Ovary (tissue), 3 donors: ENCODE measurements at regions not wholly inside any gene's neighbourhood (a gene's known extent, or its start where the extent isn't known, plus 50 kb on each side); places are given as distances from the start of the nearest gene placed in this dataset.

Experiments used
- POLR2A ChIP-seq: fragments of 450-650 bp; IDR thresholded peaks from one replicate; pipeline ENCODE4 v1.6.1; 2017; ENCODE audit warnings: antibody characterized with exemption, mild to moderate bottlenecking, moderate library complexity
- TF ChIP-seq, protein P1 (sequence below), 3 donors: fragments of 450-650 bp in 2 of 3; fragments of 200-600 bp in 1 of 3; IDR thresholded peaks; one replicate each; pipeline versions ENCODE4 v1.5.1 to v1.8.0; 2016 to 2022; ENCODE audit warnings: antibody characterized with exemption in 3 of 3, mild to moderate bottlenecking in 1 of 3
- donor health status: DM: no; HTN: no; CAD: no.

DNA sequence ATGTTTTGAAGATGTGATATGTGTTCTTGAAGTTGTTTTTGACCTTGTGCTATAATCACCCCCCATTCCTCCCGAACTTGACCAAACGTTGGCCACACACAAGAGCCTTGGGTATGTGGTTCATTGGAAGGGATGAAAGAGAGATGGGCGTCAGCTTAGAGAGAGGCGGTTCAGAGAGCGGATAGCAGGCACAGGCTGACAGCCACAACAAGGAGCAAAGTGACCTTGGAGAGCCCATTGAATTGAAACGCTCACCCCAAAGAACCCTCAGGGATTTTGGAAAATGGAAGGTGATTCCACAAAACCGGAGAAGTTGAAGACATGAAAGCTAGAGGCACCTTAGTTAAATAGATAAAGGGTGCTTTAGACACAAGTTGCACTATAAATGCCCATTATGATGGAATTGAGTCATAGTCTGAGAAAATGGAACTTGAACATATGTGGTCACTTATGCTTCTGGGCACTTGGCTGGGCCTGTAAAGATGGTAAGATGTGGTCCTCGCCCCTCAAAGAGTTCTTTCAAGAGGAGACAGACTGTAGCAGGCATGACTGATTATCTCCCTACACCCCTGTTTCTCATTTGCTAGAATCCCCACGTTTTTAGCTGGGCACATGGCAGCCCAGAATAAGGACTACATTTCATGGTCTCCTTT lies 188.5 kb upstream of the HAAO start:
- TF ChIP-seq, protein P1, sequence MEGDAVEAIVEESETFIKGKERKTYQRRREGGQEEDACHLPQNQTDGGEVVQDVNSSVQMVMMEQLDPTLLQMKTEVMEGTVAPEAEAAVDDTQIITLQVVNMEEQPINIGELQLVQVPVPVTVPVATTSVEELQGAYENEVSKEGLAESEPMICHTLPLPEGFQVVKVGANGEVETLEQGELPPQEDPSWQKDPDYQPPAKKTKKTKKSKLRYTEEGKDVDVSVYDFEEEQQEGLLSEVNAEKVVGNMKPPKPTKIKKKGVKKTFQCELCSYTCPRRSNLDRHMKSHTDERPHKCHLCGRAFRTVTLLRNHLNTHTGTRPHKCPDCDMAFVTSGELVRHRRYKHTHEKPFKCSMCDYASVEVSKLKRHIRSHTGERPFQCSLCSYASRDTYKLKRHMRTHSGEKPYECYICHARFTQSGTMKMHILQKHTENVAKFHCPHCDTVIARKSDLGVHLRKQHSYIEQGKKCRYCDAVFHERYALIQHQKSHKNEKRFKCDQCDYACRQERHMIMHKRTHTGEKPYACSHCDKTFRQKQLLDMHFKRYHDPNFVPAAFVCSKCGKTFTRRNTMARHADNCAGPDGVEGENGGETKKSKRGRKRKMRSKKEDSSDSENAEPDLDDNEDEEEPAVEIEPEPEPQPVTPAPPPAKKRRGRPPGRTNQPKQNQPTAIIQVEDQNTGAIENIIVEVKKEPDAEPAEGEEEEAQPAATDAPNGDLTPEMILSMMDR (IDR thresholded peaks at IDR 0.05): no peak
- TF ChIP-seq POLR2A: no peak
